Endodermal cell (in vitro differentiated cells): ENCODE measurements at regions not wholly inside any gene's neighbourhood (a gene's known extent, or its start where the extent isn't known, plus 50 kb on each side); places are given as distances from the start of the nearest gene placed in this dataset.

ENCODE experiments used
- DNase-seq: peaks from one replicate; pipeline ENCODE4 v3.0.0-alpha.2; 2017
- H3K27ac ChIP-seq: 2 replicates; pipeline ENCODE4 v1.5.1; 2013; ENCODE audit warnings: mild to moderate bottlenecking, low read depth, low read length, moderate library complexity
- H3K27me3 ChIP-seq: 2 replicates; pipeline ENCODE4 v1.6.1; 2013; ENCODE audit warnings: mild to moderate bottlenecking, low read length, moderate library complexity; ENCODE audit not compliant: insufficient read depth, control insufficient read depth, poor library complexity, severe bottlenecking
- H3K36me3 ChIP-seq: 2 replicates; pipeline ENCODE4 v1.7.0; 2013; ENCODE audit warnings: mild to moderate bottlenecking, low read length, moderate library complexity; ENCODE audit not compliant: control insufficient read depth, insufficient read depth
- H3K4me1 ChIP-seq: one replicate; pipeline ENCODE4 v1.7.0; 2013; ENCODE audit warnings: low read length; ENCODE audit not compliant: control insufficient read depth, insufficient read depth
- H3K4me3 ChIP-seq: 2 replicates; pipeline ENCODE4 v1.5.1; 2013; ENCODE audit warnings: mild to moderate bottlenecking, low read length, moderate library complexity
- H3K9ac ChIP-seq: 2 replicates; pipeline ENCODE4 v1.6.1; 2013; ENCODE audit warnings: mild to moderate bottlenecking, low read length, moderate library complexity; ENCODE audit not compliant: poor library complexity, severe bottlenecking; ENCODE audit errors: extremely low read depth
- H3K9me3 ChIP-seq: 2 replicates; pipeline ENCODE4 v1.6.1; 2013; ENCODE audit warnings: mild to moderate bottlenecking, low read length, moderate library complexity; ENCODE audit not compliant: control insufficient read depth
- H3K27ac Mint-ChIP-seq: 2 replicates; pipeline ENCODE4 v1.8.0; 2020; ENCODE audit warnings: mixed read lengths
- H3K27me3 Mint-ChIP-seq: 2 replicates; pipeline ENCODE4 v1.8.0; 2021; ENCODE audit warnings: mild to moderate bottlenecking, mixed read lengths; ENCODE audit not compliant: insufficient read depth
- H3K36me3 Mint-ChIP-seq: 2 replicates; pipeline ENCODE4 v1.8.0; 2020; ENCODE audit warnings: low read depth, mixed read lengths
- H3K4me1 Mint-ChIP-seq: 2 replicates; pipeline ENCODE4 v1.8.0; 2020; ENCODE audit warnings: mixed read lengths
- H3K4me3 Mint-ChIP-seq: 2 replicates; pipeline ENCODE4 v1.8.0; 2020; ENCODE audit warnings: mild to moderate bottlenecking, moderate library complexity, mixed read lengths
- H3K9me3 Mint-ChIP-seq: 2 replicates; pipeline ENCODE4 v1.8.0; 2020; ENCODE audit warnings: mild to moderate bottlenecking, mixed read lengths
- WGBS, 2 experiments: methylation state at CpG; one replicate each; pipeline versions ENCODE4 v1.1.5 to v1.1.7; 2013; ENCODE audit warnings: missing lambda C conversion rate in 2 of 2, mixed read lengths in 1 of 2; ENCODE audit not compliant: insufficient coverage in 1 of 2, insufficient read length in 1 of 2; 5-methylcytosine and 5-hydroxymethylcytosine counted together
- TF ChIP-seq, protein P1 (sequence below): fragments of 200-600 bp; sonication (generic); conservative IDR thresholded peaks from 2 replicates; pipeline ENCODE4 v1.5.0; 2021; ENCODE audit warnings: antibody characterized with exemption, mild to moderate bottlenecking

DNA sequence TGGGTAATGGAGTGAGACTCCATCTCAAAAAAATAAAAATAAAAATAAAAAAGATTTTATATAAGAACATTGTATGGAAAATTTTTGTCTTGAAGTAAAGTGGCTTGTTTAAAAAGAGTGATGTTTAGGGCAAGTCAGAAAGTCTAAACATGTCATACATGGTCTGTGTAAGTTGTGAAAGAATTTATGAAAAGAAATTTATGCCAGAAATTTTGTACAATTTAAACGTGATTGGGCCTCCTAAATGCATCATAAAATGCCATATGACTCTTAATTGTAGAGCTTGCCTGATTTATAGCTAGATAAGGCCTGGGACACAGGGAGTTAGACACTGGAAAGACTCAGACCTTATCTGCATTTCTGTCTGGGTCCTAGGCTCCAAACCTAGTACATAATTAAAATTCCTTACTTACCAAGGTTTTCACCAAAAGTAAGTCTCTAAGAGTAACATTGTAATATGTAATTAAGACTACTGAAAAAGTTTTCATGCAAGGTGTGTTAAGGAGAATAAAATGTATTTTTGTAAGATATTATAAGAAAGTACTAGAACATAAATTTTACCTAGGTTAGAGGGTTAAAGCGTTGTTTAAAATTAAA lies 110.5 kb downstream of the AASDHPPT start:
- Histone ChIP-seq H3K27ac (no peak overlapping the region), H3K9me3 (peaks cover 46% of the 10 kb centered on the region), H3K4me3 (no peak overlapping the region), H3K9ac (no peak overlapping the region), H3K27me3 (no peaks in the 10 kb centered on the region), H3K4me1 (no peaks in the 10 kb centered on the region), H3K36me3 (no peaks in the 10 kb centered on the region)
- Mint-ChIP-seq H3K4me1 (no peaks in the 10 kb centered on the region), H3K27ac (no peak overlapping the region), H3K9me3 (peaks cover 51% of the 10 kb centered on the region), H3K27me3 (no peaks in the 10 kb centered on the region), H3K4me3 (no peak overlapping the region), H3K36me3 (no peaks in the 10 kb centered on the region)
- TF ChIP-seq, protein P1, sequence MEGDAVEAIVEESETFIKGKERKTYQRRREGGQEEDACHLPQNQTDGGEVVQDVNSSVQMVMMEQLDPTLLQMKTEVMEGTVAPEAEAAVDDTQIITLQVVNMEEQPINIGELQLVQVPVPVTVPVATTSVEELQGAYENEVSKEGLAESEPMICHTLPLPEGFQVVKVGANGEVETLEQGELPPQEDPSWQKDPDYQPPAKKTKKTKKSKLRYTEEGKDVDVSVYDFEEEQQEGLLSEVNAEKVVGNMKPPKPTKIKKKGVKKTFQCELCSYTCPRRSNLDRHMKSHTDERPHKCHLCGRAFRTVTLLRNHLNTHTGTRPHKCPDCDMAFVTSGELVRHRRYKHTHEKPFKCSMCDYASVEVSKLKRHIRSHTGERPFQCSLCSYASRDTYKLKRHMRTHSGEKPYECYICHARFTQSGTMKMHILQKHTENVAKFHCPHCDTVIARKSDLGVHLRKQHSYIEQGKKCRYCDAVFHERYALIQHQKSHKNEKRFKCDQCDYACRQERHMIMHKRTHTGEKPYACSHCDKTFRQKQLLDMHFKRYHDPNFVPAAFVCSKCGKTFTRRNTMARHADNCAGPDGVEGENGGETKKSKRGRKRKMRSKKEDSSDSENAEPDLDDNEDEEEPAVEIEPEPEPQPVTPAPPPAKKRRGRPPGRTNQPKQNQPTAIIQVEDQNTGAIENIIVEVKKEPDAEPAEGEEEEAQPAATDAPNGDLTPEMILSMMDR, result no peak
- DNase-seq, result no peak
- WGBS, 2 experiments, result 41 to 100% methylated on average over 1 to 2 of the region's 2 CpGs

DNA sequence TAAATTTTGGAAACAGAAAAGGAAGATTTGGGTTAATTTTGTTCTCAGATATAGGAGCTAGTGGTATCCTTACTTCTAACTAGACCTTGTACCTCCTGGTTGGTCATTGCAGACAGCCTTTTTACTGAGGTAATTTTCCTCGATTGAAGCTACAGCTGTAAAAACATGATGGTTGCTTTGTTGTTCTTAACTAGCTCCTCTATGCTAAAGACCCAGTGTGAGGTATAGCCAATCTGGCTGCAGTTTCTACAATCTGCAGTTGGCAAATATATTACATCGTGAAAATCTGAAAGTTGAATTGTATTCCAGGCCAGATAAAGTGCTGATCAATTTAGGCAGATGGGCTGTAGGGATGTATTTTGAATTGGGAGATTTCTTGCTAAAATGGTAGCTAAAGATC lies 116.5 kb downstream of the AASDHPPT start:
- Mint-ChIP-seq H3K9me3 (peaks cover 12% of the 10 kb centered on the region), H3K27me3 (no peaks in the 10 kb centered on the region), H3K27ac (no peak overlapping the region), H3K4me1 (no peaks in the 10 kb centered on the region), H3K36me3 (no peaks in the 10 kb centered on the region), H3K4me3 (no peak overlapping the region)
- H3K36me3 ChIP-seq, result no peaks in the 10 kb centered on the region
- DNase-seq, result no peak
- H3K4me3 ChIP-seq, result no peak overlapping the region
- 64 to 91% methylated on average over 1 to 2 of the region's 2 CpGs for WGBS, 2 experiments
- no peak overlapping the region for H3K9ac ChIP-seq
- no peaks in the 10 kb centered on the region for H3K27me3 ChIP-seq
- no peaks in the 10 kb centered on the region for H3K4me1 ChIP-seq
- peaks cover 16% of the 10 kb centered on the region for H3K9me3 ChIP-seq
- H3K27ac ChIP-seq, result no peak overlapping the region
- TF ChIP-seq, protein P1, result no peak

DNA sequence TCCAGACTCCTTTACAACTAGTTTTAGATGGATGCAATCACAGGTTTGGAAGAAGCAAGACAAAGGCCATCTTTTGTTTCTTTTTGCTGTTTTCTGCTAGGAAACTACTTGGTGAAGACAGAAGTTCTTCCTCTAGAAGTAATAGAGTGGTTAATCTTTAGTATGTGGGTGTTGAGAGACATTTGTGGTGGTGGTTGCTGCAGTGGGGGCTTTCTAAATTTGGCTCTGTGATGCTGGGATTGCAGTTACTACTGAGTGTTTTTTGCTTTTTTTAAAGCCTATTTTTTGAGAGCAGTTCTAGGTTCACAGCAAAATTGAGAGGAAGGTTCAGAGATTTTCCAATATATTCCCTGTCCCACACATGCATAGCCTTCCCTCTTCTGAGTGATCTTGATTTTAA lies 120.0 kb downstream of the AASDHPPT start:
- no peak overlapping the region for H3K4me3 ChIP-seq
- H3K36me3 Mint-ChIP-seq, result no peaks in the 10 kb centered on the region
- no peaks in the 10 kb centered on the region for H3K4me1 Mint-ChIP-seq
- no peak overlapping the region for H3K27ac Mint-ChIP-seq
- no peaks in the 10 kb centered on the region for H3K9me3 ChIP-seq
- no peak overlapping the region for H3K9ac ChIP-seq
- no peaks in the 10 kb centered on the region for H3K36me3 ChIP-seq
- H3K4me1 ChIP-seq, result no peaks in the 10 kb centered on the region
- H3K4me3 Mint-ChIP-seq, result no peak overlapping the region
- no peaks in the 10 kb centered on the region for H3K9me3 Mint-ChIP-seq
- DNase-seq, result no peak
- no peak overlapping the region for H3K27ac ChIP-seq
- H3K27me3 Mint-ChIP-seq, result no peaks in the 10 kb centered on the region
- H3K27me3 ChIP-seq, result no peaks in the 10 kb centered on the region
- TF ChIP-seq, protein P1, result no peak
